Esophagus muscularis mucosa (tissue), 4 donors: ENCODE measurements at regions not wholly inside any gene's neighbourhood (a gene's known extent, or its start where the extent isn't known, plus 50 kb on each side); places are given as distances from the start of the nearest gene placed in this dataset.

ENCODE experiments used
- DNase-seq: peaks from one replicate; pipeline ENCODE4 v3.0.0-alpha.2; 2017; ENCODE audit errors: extremely low spot score
- H3K27ac ChIP-seq, 4 donors: fragments of 200-600 bp; sonication (generic); replicated peaks in 1 of 4; 1 replicate in 3 of 4; 2 replicates in 1 of 4; pipeline ENCODE4 v1.5.1; 2016 to 2019; ENCODE audit warnings: mild to moderate bottlenecking in 1 of 4
- H3K27me3 ChIP-seq, 4 donors: fragments of 200-600 bp; sonication (generic); one replicate each; pipeline versions ENCODE4 v1.5.1 to v1.6.0; 2016 to 2019
- H3K36me3 ChIP-seq, 4 donors: fragments of 200-600 bp; sonication (generic); one replicate each; pipeline ENCODE4 v1.5.1; 2016 to 2019
- H3K4me1 ChIP-seq, 4 donors: fragments of 200-600 bp; sonication (generic); one replicate each; pipeline ENCODE4 v1.5.1; 2016 to 2019
- H3K4me3 ChIP-seq, 4 donors: fragments of 200-600 bp; sonication (generic); 1 replicate in 2 of 4; 2 replicates in 2 of 4; pipeline ENCODE4 v1.5.1; 2016 to 2019; ENCODE audit warnings: mild to moderate bottlenecking in 4 of 4, moderate library complexity in 1 of 4
- H3K9me3 ChIP-seq, 4 donors: fragments of 200-600 bp; sonication (generic); 1 replicate in 3 of 4; 2 replicates in 1 of 4; pipeline ENCODE4 v1.5.1; 2016 to 2019
- EP300 ChIP-seq: sonication (generic); formaldehyde crosslinking; IDR thresholded peaks from one replicate; pipeline ENCODE4 v1.6.1; 2017; ENCODE audit warnings: antibody characterized with exemption
- POLR2A ChIP-seq: fragments of 450-650 bp; IDR thresholded peaks from one replicate; pipeline ENCODE4 v1.6.1; 2017; ENCODE audit warnings: antibody characterized with exemption, moderate library complexity, mild to moderate bottlenecking, low read depth
- POLR2AphosphoS5 ChIP-seq, 2 donors: sonication (generic); formaldehyde crosslinking; IDR thresholded peaks; one replicate each; pipeline ENCODE4 v1.6.1; 2017; ENCODE audit warnings: antibody characterized with exemption in 2 of 2
- WGBS: methylation state at CpG from one replicate; pipeline ENCODE4 v1.1.5; 2018; 5-methylcytosine and 5-hydroxymethylcytosine counted together
- intact Hi-C: fragments of 100-400 bp; cut with DNase I; formaldehyde crosslinking; loops from one replicate; pipeline ENCODE4 v1.15.1; 2023
- TF ChIP-seq, protein P1 (sequence below), 3 experiments: fragments of 200-600 bp in 2 of 3; fragments of 450-650 bp in 1 of 3; sonication (generic) in 2 of 3; IDR thresholded peaks; one replicate each; pipeline ENCODE4 v1.5.1; 2017 to 2019; ENCODE audit warnings: antibody characterized with exemption in 3 of 3, mild to moderate bottlenecking in 2 of 3, moderate library complexity in 1 of 3

- no peaks in the 10 kb centered on the region for H3K9me3 ChIP-seq
- no peak overlapping the region for H3K27ac ChIP-seq
- WGBS, result 88% methylated on average over 6 of the region's 6 CpGs
- no peak for DNase-seq
- H3K4me3 ChIP-seq, result no peak overlapping the region
- intact Hi-C loops, result no loop called here
- peaks cover 0 to 5% (median 0%) of the 10 kb centered on the region in 4 donors for H3K4me1 ChIP-seq
- TF ChIP-seq POLR2AphosphoS5 (IDR thresholded peaks at IDR 0.05) (no peak), POLR2A (no peak), EP300 (no peak)
- TF ChIP-seq, protein P1, sequence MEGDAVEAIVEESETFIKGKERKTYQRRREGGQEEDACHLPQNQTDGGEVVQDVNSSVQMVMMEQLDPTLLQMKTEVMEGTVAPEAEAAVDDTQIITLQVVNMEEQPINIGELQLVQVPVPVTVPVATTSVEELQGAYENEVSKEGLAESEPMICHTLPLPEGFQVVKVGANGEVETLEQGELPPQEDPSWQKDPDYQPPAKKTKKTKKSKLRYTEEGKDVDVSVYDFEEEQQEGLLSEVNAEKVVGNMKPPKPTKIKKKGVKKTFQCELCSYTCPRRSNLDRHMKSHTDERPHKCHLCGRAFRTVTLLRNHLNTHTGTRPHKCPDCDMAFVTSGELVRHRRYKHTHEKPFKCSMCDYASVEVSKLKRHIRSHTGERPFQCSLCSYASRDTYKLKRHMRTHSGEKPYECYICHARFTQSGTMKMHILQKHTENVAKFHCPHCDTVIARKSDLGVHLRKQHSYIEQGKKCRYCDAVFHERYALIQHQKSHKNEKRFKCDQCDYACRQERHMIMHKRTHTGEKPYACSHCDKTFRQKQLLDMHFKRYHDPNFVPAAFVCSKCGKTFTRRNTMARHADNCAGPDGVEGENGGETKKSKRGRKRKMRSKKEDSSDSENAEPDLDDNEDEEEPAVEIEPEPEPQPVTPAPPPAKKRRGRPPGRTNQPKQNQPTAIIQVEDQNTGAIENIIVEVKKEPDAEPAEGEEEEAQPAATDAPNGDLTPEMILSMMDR (IDR thresholded peaks at IDR 0.05), result no peak
- no peaks in the 10 kb centered on the region for H3K36me3 ChIP-seq
- H3K27me3 ChIP-seq, result no peaks in the 10 kb centered on the region
Measured at GRCh38 chr3:8001712-8002111, 499.9 kb upstream of the LMCD1 start.

DNA sequence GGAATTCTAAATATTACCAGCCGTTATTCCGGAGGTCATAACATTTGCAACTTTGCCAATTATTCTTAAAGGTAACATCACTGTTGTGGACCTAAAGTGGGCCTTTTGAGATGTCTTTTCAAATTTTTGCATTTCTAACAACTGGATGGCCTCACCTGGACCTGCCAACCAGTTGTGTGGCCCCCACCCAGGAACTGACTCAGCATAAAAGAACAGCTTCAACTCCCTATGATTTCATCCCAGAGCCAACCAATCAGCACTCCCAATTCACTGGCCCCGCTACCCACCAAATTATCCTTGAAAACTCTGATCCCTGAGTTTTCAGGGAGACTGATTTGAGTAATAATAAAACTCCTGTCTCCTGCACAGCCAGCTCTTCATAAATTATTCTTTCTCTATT lies 489.7 kb upstream of the LMCD1 start:
- WGBS, result 62% methylated on average over 3 of the region's 3 CpGs
- peaks cover 0 to 15% (median 3%) of the 10 kb centered on the region in 4 donors for H3K4me1 ChIP-seq
- peak overlapping the region in 1 of 4 donors; percentile 10 for H3K27ac ChIP-seq
- H3K4me3 ChIP-seq, result no peak overlapping the region
- H3K36me3 ChIP-seq, result no peaks in the 10 kb centered on the region
- no peaks in the 10 kb centered on the region for H3K9me3 ChIP-seq
- no peak for DNase-seq
- intact Hi-C loops, result no loop called here
- no peaks in the 10 kb centered on the region for H3K27me3 ChIP-seq
- TF ChIP-seq EP300, result no peak

DNA sequence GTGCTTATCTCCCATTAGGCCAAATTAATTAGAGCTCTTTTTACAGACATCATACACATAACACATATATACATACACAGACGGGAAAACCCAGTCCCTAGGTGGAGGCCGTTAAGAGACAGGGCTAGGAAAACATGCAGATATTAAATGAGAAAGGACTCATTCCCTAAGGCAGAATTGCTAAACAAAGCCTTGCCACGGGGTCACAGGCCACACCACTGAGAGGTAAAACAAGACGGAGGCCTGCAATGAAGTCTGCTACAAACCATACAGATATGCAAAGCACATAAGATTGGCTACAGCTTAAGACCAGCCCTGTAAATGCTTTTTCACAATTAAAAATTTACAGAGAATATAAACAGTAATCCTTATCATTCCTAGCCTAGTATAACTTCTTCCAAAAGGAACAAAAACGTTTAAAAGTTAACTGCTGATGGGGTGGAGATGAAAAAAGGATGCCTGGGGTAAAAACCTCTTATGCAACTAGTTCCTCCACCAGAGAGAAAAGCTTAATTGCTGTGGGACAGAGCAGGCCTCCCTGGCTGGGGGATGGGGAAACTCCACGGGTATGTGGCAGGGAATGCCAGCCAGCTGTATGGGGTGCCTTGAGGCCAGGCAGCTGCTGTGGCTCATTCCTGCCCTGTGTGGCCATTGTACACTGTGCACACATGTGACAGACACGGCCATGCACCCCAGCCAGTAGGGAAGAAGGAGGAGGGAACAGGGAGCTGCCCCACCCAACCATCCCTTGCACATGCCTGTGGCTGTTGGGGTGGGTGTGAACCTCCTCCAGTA lies 481.4 kb upstream of the LMCD1 start:
- DNase-seq, result no peak
- TF ChIP-seq POLR2AphosphoS5 (IDR thresholded peaks at IDR 0.05) (no peak), EP300 (no peak), POLR2A (no peak)
- TF ChIP-seq, protein P1 (IDR thresholded peaks at IDR 0.05), result no peak
- intact Hi-C loops, result no loop called here
- Histone ChIP-seq H3K36me3 (no peaks in the 10 kb centered on the region), H3K9me3 (peaks cover 0 to 20% (median 16%) of the 10 kb centered on the region in 4 donors), H3K27me3 (no peaks in the 10 kb centered on the region), H3K27ac (no peak overlapping the region), H3K4me1 (no peaks in the 10 kb centered on the region), H3K4me3 (no peak overlapping the region)
- WGBS, result 74% methylated on average over 7 of the region's 7 CpGs

- Histone ChIP-seq H3K9me3 (no peaks in the 10 kb centered on the region), H3K4me3 (no peak overlapping the region), H3K27ac (no peak overlapping the region), H3K27me3 (no peaks in the 10 kb centered on the region), H3K4me1 (no peaks in the 10 kb centered on the region), H3K36me3 (no peaks in the 10 kb centered on the region)
- TF ChIP-seq, protein P1 (IDR thresholded peaks at IDR 0.05), result no peak
- TF ChIP-seq POLR2AphosphoS5 (IDR thresholded peaks at IDR 0.05), result no peak
- no peak for TF ChIP-seq EP300
- no peak for TF ChIP-seq POLR2A
- intact Hi-C loops, result no loop called here
- DNase-seq, result no peak
- 76% methylated on average over 1 of the region's 1 CpG for WGBS
Measured at GRCh38 chr3:8027954-8028353, 473.7 kb upstream of the LMCD1 start.

GRCh38 chr3:8050283-8050682 lies 451.3 kb upstream of the LMCD1 start:
- no peak overlapping the region for H3K4me3 ChIP-seq
- 55% methylated on average over 2 of the region's 2 CpGs for WGBS
- peaks cover 0 to 14% (median 5%) of the 10 kb centered on the region in 4 donors for H3K4me1 ChIP-seq
- no peaks in the 10 kb centered on the region for H3K9me3 ChIP-seq
- no peak for DNase-seq
- no peak overlapping the region for H3K27ac ChIP-seq
- intact Hi-C loops, result no loop called here
- H3K27me3 ChIP-seq, result no peaks in the 10 kb centered on the region
- H3K36me3 ChIP-seq, result no peaks in the 10 kb centered on the region
- TF ChIP-seq, protein P1 (IDR thresholded peaks at IDR 0.05), result no peak
- TF ChIP-seq POLR2AphosphoS5 (IDR thresholded peaks at IDR 0.05) (no peak), EP300 (no peak), POLR2A (no peak)
